Parathyroid adenoma (tissue), 2 donors: ENCODE measurements at regions not wholly inside any gene's neighbourhood (a gene's known extent, or its start where the extent isn't known, plus 50 kb on each side); places are given as distances from the start of the nearest gene placed in this dataset.
"Not testable (repeated sequence)": the region's sequence is repeated elsewhere in the genome, so short reads cannot be mapped to it uniquely, and the experiment has no call there.

Source experiments
- H2AFZ ChIP-seq: fragments of 300-600 bp; sonication (generic); one replicate; pipeline ENCODE4 v1.7.0; 2017; ENCODE audit warnings: antibody characterized with exemption, mild to moderate bottlenecking
- H3K27ac ChIP-seq: fragments of 300-600 bp; sonication (generic); one replicate; pipeline ENCODE4 v1.7.0; 2017
- H3K27me3 ChIP-seq: fragments of 300-600 bp; sonication (generic); one replicate; pipeline ENCODE4 v1.7.0; 2017; ENCODE audit warnings: low read length; ENCODE audit not compliant: control insufficient read depth, insufficient read depth
- H3K36me3 ChIP-seq: fragments of 300-600 bp; sonication (generic); one replicate; pipeline ENCODE4 v1.7.0; 2017; ENCODE audit warnings: low read length; ENCODE audit not compliant: control insufficient read depth, insufficient read depth
- H3K4me1 ChIP-seq: fragments of 300-600 bp; sonication (generic); one replicate; pipeline ENCODE4 v1.7.0; 2017; ENCODE audit warnings: control low read depth
- H3K4me2 ChIP-seq: fragments of 300-600 bp; sonication (generic); one replicate; pipeline ENCODE4 v1.7.0; 2017; ENCODE audit warnings: low read length
- H3K4me3 ChIP-seq: fragments of 300-600 bp; sonication (generic); one replicate; pipeline ENCODE4 v1.7.0; 2017; ENCODE audit warnings: low read depth, low read length
- H3K79me2 ChIP-seq: fragments of 300-600 bp; sonication (generic); one replicate; pipeline ENCODE4 v1.7.0; 2017; ENCODE audit warnings: control low read depth
- H3K9ac ChIP-seq: fragments of 300-600 bp; sonication (generic); one replicate; pipeline ENCODE4 v1.7.0; 2017; ENCODE audit warnings: mild to moderate bottlenecking
- H3K9me3 ChIP-seq: fragments of 300-600 bp; sonication (generic); one replicate; pipeline ENCODE4 v1.7.0; 2017; ENCODE audit warnings: low read length; ENCODE audit not compliant: control insufficient read depth
- CTCF ChIP-seq: fragments of 300-600 bp; sonication (generic); IDR thresholded peaks from one replicate; pipeline ENCODE4 v1.7.0; 2017; ENCODE audit warnings: antibody characterized with exemption, mild to moderate bottlenecking
- donor health status: primary hyperparathyroidism.

- H3K9ac ChIP-seq, H3K4me1 ChIP-seq, H3K27me3 ChIP-seq, H3K4me2 ChIP-seq, H3K9me3 ChIP-seq, H3K27ac ChIP-seq, H2AFZ ChIP-seq, H3K36me3 ChIP-seq, H3K79me2 ChIP-seq, H3K4me3 ChIP-seq: not testable (repeated sequence)
These were observed 80.5 kb upstream of the HMX1 start for GRCh38 chr4:8952109-8952508.

GRCh38 chr4:8945506-8945905 is 73.9 kb upstream of the HMX1 start:
- not testable (repeated sequence) for H3K4me1 ChIP-seq, H3K79me2 ChIP-seq, H2AFZ ChIP-seq, H3K4me3 ChIP-seq, H3K36me3 ChIP-seq, H3K9me3 ChIP-seq, H3K27ac ChIP-seq, H3K4me2 ChIP-seq, H3K9ac ChIP-seq, H3K27me3 ChIP-seq

- H3K4me2 ChIP-seq, H3K79me2 ChIP-seq, H3K9me3 ChIP-seq, H3K27ac ChIP-seq, H3K36me3 ChIP-seq, H3K27me3 ChIP-seq, H2AFZ ChIP-seq, H3K4me3 ChIP-seq, H3K9ac ChIP-seq, H3K4me1 ChIP-seq: not testable (repeated sequence)
These were observed 71.7 kb upstream of the HMX1 start for GRCh38 chr4:8943367-8943766.

GRCh38 chr4:8942088-8942487 is 70.4 kb upstream of the HMX1 start:
- H3K36me3 ChIP-seq, H3K9me3 ChIP-seq, H3K79me2 ChIP-seq: not testable (repeated sequence)

GRCh38 chr4:8941492-8941805 is 69.8 kb upstream of the HMX1 start:
- not testable (repeated sequence) for H3K4me3 ChIP-seq, H3K4me2 ChIP-seq, H3K27ac ChIP-seq, H3K9me3 ChIP-seq, H3K36me3 ChIP-seq, H3K27me3 ChIP-seq, H3K79me2 ChIP-seq, H3K4me1 ChIP-seq, H3K9ac ChIP-seq, H2AFZ ChIP-seq

More at GRCh38 chr4:8942088-8942487, 70.4 kb upstream of the HMX1 start:
- not testable (repeated sequence) for H3K4me3 ChIP-seq, H3K27me3 ChIP-seq, H3K4me1 ChIP-seq, H2AFZ ChIP-seq, H3K4me2 ChIP-seq, H3K27ac ChIP-seq, H3K9ac ChIP-seq

- no peak overlapping the region for H2AFZ ChIP-seq
- H3K9ac ChIP-seq, result no peak overlapping the region
- H3K79me2 ChIP-seq, result no peaks in the 10 kb centered on the region
- no peak overlapping the region for H3K4me2 ChIP-seq
- no peak overlapping the region for H3K4me3 ChIP-seq
- no peaks in the 10 kb centered on the region for H3K27me3 ChIP-seq
- no peaks in the 10 kb centered on the region for H3K36me3 ChIP-seq
- H3K4me1 ChIP-seq, result no peaks in the 10 kb centered on the region
- no peak for TF ChIP-seq CTCF
- no peaks in the 10 kb centered on the region for H3K9me3 ChIP-seq
- no peak overlapping the region for H3K27ac ChIP-seq
These were observed 69.3 kb upstream of the HMX1 start for GRCh38 chr4:8940792-8941491.

GRCh38 chr4:8939840-8940742 is 68.5 kb upstream of the HMX1 start:
- TF ChIP-seq CTCF, result no peak
- H3K9ac ChIP-seq, result no peak overlapping the region
- no peak overlapping the region for H2AFZ ChIP-seq
- no peaks in the 10 kb centered on the region for H3K36me3 ChIP-seq
- H3K79me2 ChIP-seq, result no peaks in the 10 kb centered on the region
- H3K4me3 ChIP-seq, result no peak overlapping the region
- H3K4me1 ChIP-seq, result no peaks in the 10 kb centered on the region
- H3K4me2 ChIP-seq, result no peak overlapping the region
- no peaks in the 10 kb centered on the region for H3K27me3 ChIP-seq
- H3K27ac ChIP-seq, result no peak overlapping the region
- no peaks in the 10 kb centered on the region for H3K9me3 ChIP-seq
